OCI-LY3 (cell line): ENCODE measurements at regions not wholly inside any gene's neighbourhood (a gene's known extent, or its start where the extent isn't known, plus 50 kb on each side); places are given as distances from the start of the nearest gene placed in this dataset.

ENCODE experiments used
- H2AFZ ChIP-seq: fragments of 200-600, 300-600 bp; shearing (Covaris generic); 2 replicates; pipeline ENCODE4 v1.6.0; 2014; ENCODE audit warnings: antibody characterized with exemption, low read depth, low read length
- H3K27ac ChIP-seq: fragments of 200-600, 300-600 bp; sonication (generic); 2 replicates; pipeline ENCODE4 v1.5.1; 2014; ENCODE audit warnings: mild to moderate bottlenecking, low read length, moderate library complexity, mixed read lengths
- H3K27me3 ChIP-seq: fragments of 200-600, 300-600 bp; sonication (generic); 2 replicates; pipeline ENCODE4 v1.6.1; 2014; ENCODE audit warnings: low read depth, low read length, mixed read lengths
- H3K36me3 ChIP-seq: fragments of 200-600, 300-600 bp; sonication (generic); replicated peaks from 2 replicates; pipeline ENCODE3; 2014; ENCODE audit warnings: low read depth, low read length, mixed read lengths
- H3K4me1 ChIP-seq: fragments of 300-600, 200-600 bp; sonication (generic); 2 replicates; pipeline ENCODE4 v1.6.1; 2014; ENCODE audit warnings: low read length, mixed read lengths
- H3K4me2 ChIP-seq: fragments of 200-600, 300-600 bp; sonication (generic); 2 replicates; pipeline ENCODE4 v1.6.1; 2014; ENCODE audit warnings: low read length, mixed read lengths
- H3K4me3 ChIP-seq: fragments of 300-600, 200-600 bp; sonication (generic); 2 replicates; pipeline ENCODE4 v1.5.1; 2014; ENCODE audit warnings: antibody characterized with exemption, mild to moderate bottlenecking, low read length, moderate library complexity
- H3K79me2 ChIP-seq: fragments of 300-600, 200-600 bp; shearing (Covaris generic); 2 replicates; pipeline ENCODE4 v1.6.1; 2014; ENCODE audit warnings: mild to moderate bottlenecking, low read length, mixed read lengths
- H3K9ac ChIP-seq: fragments of 300-600, 200-600 bp; shearing (Covaris generic); 2 replicates; pipeline ENCODE4 v1.6.0; 2014; ENCODE audit warnings: mild to moderate bottlenecking, low read length, moderate library complexity
- H3K9me3 ChIP-seq: fragments of 200-600, 300-600 bp; shearing (Covaris generic); 2 replicates; pipeline ENCODE4 v1.6.1; 2014; ENCODE audit warnings: low read length, mixed read lengths; ENCODE audit not compliant: insufficient read depth
- H4K20me1 ChIP-seq: fragments of 200-600, 300-600 bp; sonication (generic); 2 replicates; pipeline ENCODE4 v1.6.1; 2016; ENCODE audit warnings: low read length, mixed read lengths; ENCODE audit not compliant: insufficient read depth
- CTCF ChIP-seq: fragments of 200-600, 300-600 bp; sonication (generic); IDR thresholded peaks from 2 replicates; pipeline ENCODE4 v1.5.1; 2014; ENCODE audit warnings: antibody characterized with exemption, low read length, low read depth
- EZH2phosphoT487 ChIP-seq: fragments of 200-600 bp; shearing (Covaris generic); IDR thresholded peaks from 2 replicates; pipeline ENCODE4 v1.6.1; 2018; ENCODE audit warnings: antibody characterized with exemption, mixed run types, low read depth

GRCh38 chr14:62283837-62284236, 521.6 kb downstream of the SNAPC1 start:
- Histone ChIP-seq H2AFZ (no peak overlapping the region), H3K36me3 (no peaks in the 10 kb centered on the region), H3K79me2 (no peaks in the 10 kb centered on the region), H3K4me3 (no peak overlapping the region), H4K20me1 (no peaks in the 10 kb centered on the region), H3K9me3 (no peaks in the 10 kb centered on the region), H3K4me2 (no peak overlapping the region), H3K9ac (no peak overlapping the region), H3K27ac (no peak overlapping the region), H3K4me1 (no peaks in the 10 kb centered on the region), H3K27me3 (no peaks in the 10 kb centered on the region)
- TF ChIP-seq EZH2phosphoT487: no peak
- no peak for TF ChIP-seq CTCF

- Histone ChIP-seq H3K27me3 (no peaks in the 10 kb centered on the region), H3K36me3 (no peaks in the 10 kb centered on the region), H3K4me2 (no peak overlapping the region), H4K20me1 (no peaks in the 10 kb centered on the region), H3K9me3 (no peaks in the 10 kb centered on the region), H3K27ac (no peak overlapping the region), H3K4me3 (no peak overlapping the region), H3K9ac (no peak overlapping the region), H3K79me2 (no peaks in the 10 kb centered on the region), H2AFZ (no peak overlapping the region), H3K4me1 (no peaks in the 10 kb centered on the region)
- no peak for TF ChIP-seq EZH2phosphoT487
- no peak for TF ChIP-seq CTCF
Measured at GRCh38 chr14:62289471-62289870, 527.3 kb downstream of the SNAPC1 start.

DNA sequence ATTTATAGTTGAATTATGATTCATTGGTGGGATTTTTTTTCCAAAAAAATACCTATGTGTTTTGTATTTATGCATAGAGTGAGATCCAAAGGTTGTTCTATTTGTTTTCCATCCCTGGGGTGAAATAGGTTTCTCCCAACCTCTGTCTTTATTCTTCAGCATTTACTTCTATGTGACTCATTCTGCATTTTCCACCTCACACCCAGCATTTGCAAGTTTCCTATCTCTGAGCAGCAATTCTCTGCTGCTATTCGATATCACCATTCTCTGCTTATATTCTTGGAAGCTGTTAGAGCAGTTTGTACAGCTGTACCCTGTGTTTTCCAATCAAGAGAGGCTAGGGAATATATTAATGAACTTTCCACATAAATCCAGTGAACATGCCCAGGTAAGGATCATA, 538.9 kb downstream of the SNAPC1 start:
- Histone ChIP-seq H3K4me1 (no peaks in the 10 kb centered on the region), H3K4me2 (no peak overlapping the region), H2AFZ (no peak overlapping the region), H3K4me3 (no peak overlapping the region), H3K36me3 (no peaks in the 10 kb centered on the region), H3K27ac (no peak overlapping the region), H3K79me2 (no peaks in the 10 kb centered on the region), H3K27me3 (no peaks in the 10 kb centered on the region), H3K9me3 (no peaks in the 10 kb centered on the region), H4K20me1 (no peaks in the 10 kb centered on the region), H3K9ac (no peak overlapping the region)
- TF ChIP-seq EZH2phosphoT487: no peak
- TF ChIP-seq CTCF: no peak

- no peaks in the 10 kb centered on the region for H3K79me2 ChIP-seq
- no peak overlapping the region for H3K9ac ChIP-seq
- H3K36me3 ChIP-seq: no peaks in the 10 kb centered on the region
- no peak for TF ChIP-seq EZH2phosphoT487
- TF ChIP-seq CTCF: no peak
- no peaks in the 10 kb centered on the region for H3K4me1 ChIP-seq
- H4K20me1 ChIP-seq: no peaks in the 10 kb centered on the region
- no peaks in the 10 kb centered on the region for H3K27me3 ChIP-seq
- H2AFZ ChIP-seq: no peak overlapping the region
- no peak overlapping the region for H3K4me2 ChIP-seq
- H3K27ac ChIP-seq: no peak overlapping the region
- no peak overlapping the region for H3K4me3 ChIP-seq
- H3K9me3 ChIP-seq: no peaks in the 10 kb centered on the region
Measured at GRCh38 chr14:62301911-62302310, 539.7 kb downstream of the SNAPC1 start.
